Caki2 (cell line): ENCODE measurements at regions not wholly inside any gene's neighbourhood (a gene's known extent, or its start where the extent isn't known, plus 50 kb on each side); places are given as distances from the start of the nearest gene placed in this dataset.
A peak's percentile ranks its signal among the peaks of the same experiment; 100 is the strongest.

Source experiments
- DNase-seq: peaks from one replicate; pipeline ENCODE4 v3.0.0-alpha.2; 2015; ENCODE audit warnings: low read depth
- in situ Hi-C: cut with HindIII; loops from 2 replicates; pipeline ENCODE4 v1.10.0; 2016; ENCODE audit warnings: low sequenced_read_pairs, low pct_unique_long_range_greater_than_20kb, mixed read lengths

DNA sequence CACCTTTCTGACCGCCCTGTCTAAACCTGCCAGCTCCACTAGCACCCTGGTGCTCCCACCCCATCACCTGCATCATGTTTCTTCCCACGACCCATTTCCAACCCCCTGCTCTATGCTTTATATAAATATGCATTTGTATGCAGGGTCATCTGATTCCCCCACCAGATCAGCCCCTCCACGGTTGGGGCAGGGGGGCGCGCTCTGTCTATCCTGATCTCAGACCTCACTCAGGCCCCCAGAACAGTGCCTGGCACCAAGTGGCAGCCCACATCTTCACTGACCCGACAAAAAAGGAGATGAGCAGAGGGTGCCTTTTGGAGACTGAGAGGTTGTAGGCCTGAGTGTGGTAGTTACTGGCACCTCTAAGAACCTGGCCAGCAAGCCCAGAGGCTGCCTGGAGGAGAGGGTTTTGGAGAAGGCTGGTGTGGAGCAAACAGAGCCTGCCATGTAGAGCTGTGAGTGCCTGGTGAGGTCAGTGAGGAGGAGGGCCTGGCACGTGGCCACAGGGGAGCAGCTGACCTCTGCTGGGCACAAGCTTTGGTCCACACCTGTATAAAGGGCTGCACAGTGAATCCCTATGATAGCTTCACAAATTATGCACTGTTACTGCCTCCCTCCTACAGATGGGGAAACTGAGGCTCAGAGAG lies 86.3 kb upstream of the RTL6 start:
- DNase-seq: no peak
- in situ Hi-C loops: no loop called here

- in situ Hi-C loops: no loop called here
Observed at GRCh38 chr22:44583854-44584253, 85.8 kb upstream of the RTL6 start.

GRCh38 chr22:44583061-44583760 lies 85.2 kb upstream of the RTL6 start:
- in situ Hi-C loops: no loop called here
- DNase-seq: peak; percentile 45

More at GRCh38 chr22:44583854-44584253, 85.8 kb upstream of the RTL6 start:
- DNase-seq: no peak

GRCh38 chr22:44582016-44582415 lies 84.0 kb upstream of the RTL6 start:
- in situ Hi-C loops: no loop called here
- DNase-seq: no peak

GRCh38 chr22:44581096-44581435 lies 83.0 kb upstream of the RTL6 start:
- DNase-seq: no peak
- in situ Hi-C loops: no loop called here

GRCh38 chr22:44580176-44581095 lies 82.4 kb upstream of the RTL6 start:
- no peak for DNase-seq
- in situ Hi-C loops: no loop called here

DNA sequence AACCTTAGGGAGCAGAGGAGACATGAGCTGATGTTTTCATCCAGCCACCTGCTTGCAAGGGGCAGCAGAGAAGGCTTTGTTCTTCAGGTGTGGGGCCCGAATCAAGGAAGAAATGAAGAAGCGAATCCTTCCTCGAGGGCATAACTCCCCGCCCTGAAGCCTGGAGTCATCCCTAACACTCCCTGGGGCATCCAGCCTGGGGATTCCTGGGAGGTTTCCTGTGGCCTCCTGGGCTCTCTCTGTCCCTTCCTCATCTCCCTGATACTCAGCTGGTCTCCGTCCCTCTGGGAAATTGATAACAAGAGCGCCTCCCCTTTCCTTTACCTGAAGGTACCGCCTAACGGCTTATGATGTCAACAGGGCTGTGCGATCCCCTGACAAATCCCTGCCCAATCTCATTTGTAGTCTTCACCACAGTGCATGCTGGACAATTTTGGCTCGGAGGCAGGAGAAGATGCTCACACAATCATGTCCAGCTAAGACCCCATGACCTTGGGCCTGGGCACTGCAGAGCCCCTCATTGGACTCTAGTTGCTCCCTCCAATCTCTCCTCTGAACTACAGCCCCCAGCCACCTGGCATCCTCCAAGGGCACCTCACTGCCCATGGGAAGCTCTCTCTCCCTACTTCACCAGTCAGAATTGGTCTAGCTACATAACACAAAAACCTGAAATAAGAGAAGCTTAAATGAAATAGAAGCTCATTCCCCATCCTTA lies 80.6 kb upstream of the RTL6 start:
- no peak for DNase-seq
- in situ Hi-C loops: no loop called here

- in situ Hi-C loops: no loop called here
- DNase-seq: no peak
Observed at GRCh38 chr22:44578110-44578457, 80.1 kb upstream of the RTL6 start.

GRCh38 chr22:44577391-44578109 lies 79.5 kb upstream of the RTL6 start:
- in situ Hi-C loops: no loop called here
- no peak for DNase-seq

DNA sequence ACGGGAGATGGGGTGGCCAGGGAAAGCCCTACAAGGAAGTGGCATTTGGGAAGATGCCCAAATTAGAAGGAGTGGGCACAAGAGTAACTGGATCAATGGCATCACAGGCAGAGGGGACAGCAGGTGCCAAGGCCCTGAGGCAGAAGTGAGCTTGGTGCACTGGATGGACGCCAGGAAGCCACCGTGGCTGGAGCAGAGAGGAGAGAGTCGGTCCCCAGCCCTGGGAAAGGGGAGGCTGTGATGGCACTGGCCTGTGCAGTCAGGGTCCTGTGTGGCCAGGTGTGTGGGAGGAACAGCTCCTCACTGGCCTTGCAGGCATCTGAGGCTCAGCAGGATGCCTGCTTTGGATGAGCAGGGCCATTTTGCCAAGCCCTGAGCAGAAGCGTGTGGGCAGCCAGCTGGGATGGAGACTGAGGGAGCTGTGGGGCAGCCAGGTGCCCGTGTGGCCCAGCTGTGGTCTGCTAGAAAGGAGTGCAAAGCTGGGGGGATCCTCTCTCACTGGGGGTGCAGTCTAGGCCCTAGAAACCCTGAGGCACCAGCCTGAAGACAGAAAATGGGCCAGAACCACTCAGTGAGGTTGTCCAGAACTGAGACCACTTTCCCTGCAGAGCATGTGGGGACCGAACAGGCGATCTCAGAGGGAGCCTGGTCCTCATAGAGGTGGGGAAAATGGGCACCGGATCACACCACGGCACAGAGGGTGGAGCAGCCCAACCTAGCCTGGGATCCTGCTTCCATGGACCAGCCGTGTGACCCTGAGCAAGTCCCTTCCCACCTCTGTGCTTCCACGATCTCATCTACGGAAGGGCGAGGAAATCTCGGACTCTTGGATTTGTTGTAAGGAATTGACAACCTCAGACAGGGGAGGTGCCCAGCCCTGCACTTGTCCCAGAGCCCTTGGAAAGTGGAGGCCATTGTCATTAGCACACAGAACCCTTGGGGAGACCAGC lies 78.6 kb upstream of the RTL6 start:
- no peak for DNase-seq
- in situ Hi-C loops: no loop called here

DNA sequence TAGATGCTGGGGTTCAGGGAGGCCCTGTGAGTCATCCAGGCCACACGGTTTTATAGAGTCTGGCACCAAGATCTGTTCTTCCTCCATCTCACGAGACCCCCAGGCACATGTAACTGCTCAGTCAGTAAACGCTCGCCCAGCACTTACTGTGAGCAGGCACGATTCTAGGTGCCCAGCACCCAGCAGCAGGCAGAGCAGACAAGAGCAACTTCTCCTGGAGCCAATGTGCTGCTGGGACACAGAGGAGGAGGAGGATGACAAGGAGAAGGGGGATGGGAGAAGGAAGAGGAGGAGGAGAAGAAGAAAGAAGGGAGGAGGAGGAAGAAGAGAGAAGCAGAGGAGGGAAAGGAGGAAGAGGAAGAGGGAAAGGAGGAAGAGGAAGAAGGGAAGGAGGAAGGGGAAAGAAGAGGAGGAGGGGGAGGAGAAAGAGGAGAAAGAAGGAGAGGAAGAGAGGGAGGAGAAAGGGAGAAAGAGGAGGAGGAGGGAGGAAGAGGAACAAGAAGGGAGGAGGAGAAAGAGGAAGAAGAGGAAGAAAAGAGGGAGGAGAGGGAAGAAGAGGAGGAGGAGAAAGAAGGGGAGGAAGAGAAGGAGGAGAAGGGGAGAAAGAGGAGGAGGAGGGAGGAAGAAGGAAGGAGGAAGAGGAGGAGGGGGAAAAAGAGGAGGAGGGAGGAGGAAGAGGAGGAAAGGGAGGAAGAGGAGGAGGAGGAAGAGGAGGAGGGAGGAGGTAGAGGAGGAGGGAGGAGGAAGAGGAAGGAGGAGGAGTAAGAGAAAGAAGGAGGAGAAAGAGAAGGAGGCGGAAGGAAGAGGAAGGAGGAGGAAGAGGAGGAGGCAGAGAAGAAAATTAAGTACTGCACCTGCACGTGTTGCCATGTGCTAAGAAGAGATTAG lies 77.6 kb upstream of the RTL6 start:
- in situ Hi-C loops: no loop called here
- no peak for DNase-seq

- in situ Hi-C loops: no loop called here
- no peak for DNase-seq
Observed at GRCh38 chr22:44574640-44575380, 76.8 kb upstream of the RTL6 start.

- DNase-seq: peak; percentile 82
- in situ Hi-C loops: no loop called here
Observed at GRCh38 chr22:44574057-44574639, 76.1 kb upstream of the RTL6 start.

- in situ Hi-C loops: no loop called here
- DNase-seq: no peak
Observed at GRCh38 chr22:44573451-44573850, 75.4 kb upstream of the RTL6 start.

GRCh38 chr22:44572414-44573207 lies 74.6 kb upstream of the RTL6 start:
- in situ Hi-C loops: no loop called here
- DNase-seq: no peak
